Tibial nerve (tissue), 4 donors: ENCODE measurements at regions not wholly inside any gene's neighbourhood (a gene's known extent, or its start where the extent isn't known, plus 50 kb on each side); places are given as distances from the start of the nearest gene placed in this dataset.

Source experiments
- DNase-seq, 2 donors: peaks; one replicate each; pipeline ENCODE4 v3.0.0-alpha.2; 2019; ENCODE audit warnings: low spot score in 2 of 2
- H3K27ac ChIP-seq, 4 donors: fragments of 200-600 bp; sonication (generic) in 3 of 4; one replicate each; pipeline ENCODE4 v1.5.1; 2017 to 2019; ENCODE audit warnings: mild to moderate bottlenecking in 1 of 4
- H3K27me3 ChIP-seq, 2 donors: fragments of 200-600 bp; sonication (generic) in 1 of 2; one replicate each; pipeline versions ENCODE4 v1.5.1 to v1.6.0; 2017 to 2019
- H3K36me3 ChIP-seq, 3 donors: fragments of 200-600 bp; sonication (generic); one replicate each; pipeline ENCODE4 v1.5.1; 2018 to 2019
- H3K4me1 ChIP-seq, 4 donors: fragments of 200-600 bp; sonication (generic) in 3 of 4; one replicate each; pipeline ENCODE4 v1.5.1; 2017 to 2019
- H3K4me3 ChIP-seq, 4 donors: fragments of 200-600 bp; sonication (generic) in 3 of 4; one replicate each; pipeline ENCODE4 v1.5.1; 2017 to 2019; ENCODE audit warnings: mild to moderate bottlenecking in 1 of 4, moderate library complexity in 1 of 4
- H3K9me3 ChIP-seq, 4 donors: fragments of 200-600 bp; sonication (generic) in 3 of 4; one replicate each; pipeline ENCODE4 v1.5.1; 2017 to 2019
- CTCF ChIP-seq, 5 experiments: fragments of 200-600 bp in 3 of 5; fragments of 450-650 bp in 2 of 5; sonication (generic) in 3 of 5; IDR thresholded peaks; one replicate each; pipeline ENCODE4 v1.5.1; 2016 to 2019; ENCODE audit warnings: antibody characterized with exemption in 5 of 5, mild to moderate bottlenecking in 3 of 5, moderate library complexity in 2 of 5
- EP300 ChIP-seq, 2 donors: sonication (generic); formaldehyde crosslinking; IDR thresholded peaks; one replicate each; pipeline ENCODE4 v1.6.1; 2017; ENCODE audit warnings: antibody characterized with exemption in 2 of 2, mild to moderate bottlenecking in 1 of 2
- POLR2A ChIP-seq, 2 donors: fragments of 450-650 bp; IDR thresholded peaks; one replicate each; pipeline ENCODE4 v1.6.1; 2017; ENCODE audit warnings: antibody characterized with exemption in 2 of 2, mild to moderate bottlenecking in 2 of 2, moderate library complexity in 2 of 2
- WGBS, 2 donors: methylation state at CpG; one replicate each; pipeline ENCODE4 v1.1.5; 2018; 5-methylcytosine and 5-hydroxymethylcytosine counted together

DNA sequence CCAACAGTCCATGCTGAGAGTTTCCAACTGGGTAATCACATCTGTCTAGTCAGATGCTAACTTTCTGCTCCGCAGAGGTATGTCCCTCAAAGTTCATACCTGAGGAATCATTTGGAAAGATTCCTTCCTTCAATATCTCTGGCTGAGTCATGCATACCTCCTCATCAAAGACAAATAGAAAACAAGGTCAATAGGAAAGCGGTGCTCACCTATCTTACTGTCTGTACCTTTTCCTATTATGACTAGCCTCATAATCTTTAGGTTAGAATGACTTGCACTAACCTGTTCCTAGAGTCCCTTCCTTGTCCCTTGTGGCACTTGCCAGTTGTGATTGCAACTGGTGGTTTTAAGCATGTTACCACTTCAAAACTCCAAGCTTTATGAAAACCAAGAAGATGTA lies 78.2 kb upstream of the PTPRK start:
- no peak for TF ChIP-seq POLR2A (IDR thresholded peaks at IDR 0.05)
- TF ChIP-seq CTCF (IDR thresholded peaks at IDR 0.05), result no peak
- TF ChIP-seq EP300 (IDR thresholded peaks at IDR 0.05), result no peak
- Histone ChIP-seq H3K27ac (no peak overlapping the region), H3K9me3 (no peaks in the 10 kb centered on the region), H3K4me1 (no peaks in the 10 kb centered on the region), H3K4me3 (no peak overlapping the region), H3K36me3 (no peaks in the 10 kb centered on the region), H3K27me3 (no peaks in the 10 kb centered on the region)
- WGBS, 2 donors, result 95 to 96% methylated on average over 2 of the region's 2 CpGs
- no peak for DNase-seq

GRCh38 chr6:128597956-128598355 lies 77.6 kb upstream of the PTPRK start:
- no peak for DNase-seq
- H3K27me3 ChIP-seq, result no peaks in the 10 kb centered on the region
- no peak overlapping the region for H3K27ac ChIP-seq
- H3K4me1 ChIP-seq, result no peaks in the 10 kb centered on the region
- H3K4me3 ChIP-seq, result no peak overlapping the region
- TF ChIP-seq CTCF (IDR thresholded peaks at IDR 0.05), result no peak
- TF ChIP-seq POLR2A (IDR thresholded peaks at IDR 0.05), result no peak
- no peak for TF ChIP-seq EP300 (IDR thresholded peaks at IDR 0.05)
- no peaks in the 10 kb centered on the region for H3K36me3 ChIP-seq
- H3K9me3 ChIP-seq, result no peaks in the 10 kb centered on the region

DNA sequence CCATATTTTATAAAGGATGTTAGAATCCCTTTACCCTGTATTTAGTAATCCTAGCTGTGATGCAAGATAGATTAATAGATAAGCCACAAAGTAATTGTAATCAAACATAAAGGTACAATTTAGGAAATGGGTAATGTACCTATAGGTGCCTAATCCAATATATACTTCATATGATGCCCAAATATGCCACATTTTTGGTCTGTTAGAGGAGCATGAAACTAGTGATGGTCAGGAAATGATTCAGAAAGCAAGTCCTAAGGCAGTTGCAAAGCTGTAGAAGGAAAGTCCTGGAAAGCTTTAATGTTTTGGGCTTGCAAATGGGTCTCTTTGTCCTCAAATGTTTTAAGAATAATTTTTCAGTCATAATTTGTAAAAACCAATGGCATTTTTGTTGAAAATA lies 76.6 kb upstream of the PTPRK start:
- TF ChIP-seq POLR2A (IDR thresholded peaks at IDR 0.05) (no peak), EP300 (IDR thresholded peaks at IDR 0.05) (no peak), CTCF (IDR thresholded peaks at IDR 0.05) (no peak)
- no peak overlapping the region for H3K27ac ChIP-seq
- H3K27me3 ChIP-seq, result no peaks in the 10 kb centered on the region
- H3K9me3 ChIP-seq, result peaks cover 0 to under 1% (median 0%) of the 10 kb centered on the region in 4 donors
- no peak overlapping the region for H3K4me3 ChIP-seq
- no peaks in the 10 kb centered on the region for H3K4me1 ChIP-seq
- DNase-seq, result no peak
- no peaks in the 10 kb centered on the region for H3K36me3 ChIP-seq

GRCh38 chr6:128595544-128595943 lies 75.1 kb upstream of the PTPRK start:
- Histone ChIP-seq H3K9me3 (peaks cover 0 to 8% (median 0%) of the 10 kb centered on the region in 4 donors), H3K4me1 (no peaks in the 10 kb centered on the region), H3K27me3 (no peaks in the 10 kb centered on the region), H3K4me3 (no peak overlapping the region), H3K27ac (no peak overlapping the region), H3K36me3 (no peaks in the 10 kb centered on the region)
- TF ChIP-seq POLR2A (IDR thresholded peaks at IDR 0.05) (no peak), CTCF (IDR thresholded peaks at IDR 0.05) (no peak), EP300 (IDR thresholded peaks at IDR 0.05) (no peak)
- DNase-seq, result no peak
- 87% methylated on average over 1 of the region's 1 CpG for WGBS, 2 donors

GRCh38 chr6:128586095-128586494 lies 65.7 kb upstream of the PTPRK start:
- H3K4me1 ChIP-seq, result no peaks in the 10 kb centered on the region
- DNase-seq, result no peak
- no peaks in the 10 kb centered on the region for H3K27me3 ChIP-seq
- H3K9me3 ChIP-seq, result peaks cover 0 to 21% (median 0%) of the 10 kb centered on the region in 4 donors
- H3K36me3 ChIP-seq, result no peaks in the 10 kb centered on the region
- no peak for TF ChIP-seq POLR2A (IDR thresholded peaks at IDR 0.05)
- TF ChIP-seq CTCF (IDR thresholded peaks at IDR 0.05), result no peak
- TF ChIP-seq EP300 (IDR thresholded peaks at IDR 0.05), result no peak
- H3K27ac ChIP-seq, result no peak overlapping the region
- H3K4me3 ChIP-seq, result no peak overlapping the region
- WGBS, 2 donors, result 35 to 56% methylated on average over 1 of the region's 1 CpG
